ENCODE measurements at regions not wholly inside any gene's neighbourhood (a gene's known extent, or its start where the extent isn't known, plus 50 kb on each side); places are given as distances from the start of the nearest gene placed in this dataset.

- H3K27ac ChIP-seq: no peak overlapping the region
- H3K4me1 ChIP-seq: no peaks in the 10 kb centered on the region
- DNase-seq: no peak
- ATAC-seq: no peak
- 69 to 79% methylated on average over 4 of the region's 4 CpGs for WGBS, 2 donors
- no peaks in the 10 kb centered on the region for H3K9me3 ChIP-seq
- intact Hi-C loops (cut with DNase I): no loop called here
- no peak overlapping the region for H3K4me3 ChIP-seq
- TF ChIP-seq CTCF (IDR thresholded peaks at IDR 0.05): no peak
- H3K27me3 ChIP-seq: no peaks in the 10 kb centered on the region
- H3K36me3 ChIP-seq: no peaks in the 10 kb centered on the region
- no peak for FAIRE-seq
Measured at GRCh38 chr21:14763695-14764064, 217.6 kb upstream of the SAMSN1 start.

- no peak for FAIRE-seq
- peak in 2 of 4 donors; percentile 77 to 79 for ATAC-seq
- DNase-seq: no peak
- Histone ChIP-seq H3K36me3 (no peaks in the 10 kb centered on the region), H3K4me3 (peak overlapping the region in 1 of 4 donors; percentile 6), H3K4me1 (no peaks in the 10 kb centered on the region), H3K27me3 (no peaks in the 10 kb centered on the region), H3K9me3 (no peaks in the 10 kb centered on the region), H3K27ac (peak overlapping the region in 1 of 4 donors; percentile 53)
- intact Hi-C loops (cut with DNase I): no loop called here
- WGBS, 2 donors: 41 to 57% methylated on average over 4 of the region's 4 CpGs
- no peak for TF ChIP-seq CTCF (IDR thresholded peaks at IDR 0.05)
Measured at GRCh38 chr21:14762734-14763694, 216.9 kb upstream of the SAMSN1 start.

- DNase-seq (no peak), ATAC-seq (peak in 2 of 4 donors; percentile 37 to 50), FAIRE-seq (no peak)
- no peaks in the 10 kb centered on the region for H3K36me3 ChIP-seq
- H3K27ac ChIP-seq: peak overlapping the region in 1 of 4 donors; percentile 53
- H3K4me1 ChIP-seq: no peaks in the 10 kb centered on the region
- WGBS, 2 donors: 32 to 38% methylated on average over 1 of the region's 1 CpG
- no peaks in the 10 kb centered on the region for H3K27me3 ChIP-seq
- H3K9me3 ChIP-seq: no peaks in the 10 kb centered on the region
- H3K4me3 ChIP-seq: peak overlapping the region in 1 of 4 donors; percentile 6
- intact Hi-C loops (cut with DNase I): no loop called here
- TF ChIP-seq CTCF (IDR thresholded peaks at IDR 0.05): no peak
Measured at GRCh38 chr21:14762327-14762726, 216.2 kb upstream of the SAMSN1 start.

GRCh38 chr21:14759285-14759684, 213.2 kb upstream of the SAMSN1 start:
- FAIRE-seq (no peak), DNase-seq (no peak), ATAC-seq (no peak)
- no peaks in the 10 kb centered on the region for H3K4me1 ChIP-seq
- H3K9me3 ChIP-seq: no peaks in the 10 kb centered on the region
- H3K36me3 ChIP-seq: no peaks in the 10 kb centered on the region
- no peak for TF ChIP-seq CTCF (IDR thresholded peaks at IDR 0.05)
- no peak overlapping the region for H3K27ac ChIP-seq
- no peaks in the 10 kb centered on the region for H3K27me3 ChIP-seq
- intact Hi-C loops (cut with DNase I): no loop called here
- no peak overlapping the region for H3K4me3 ChIP-seq

GRCh38 chr21:14758849-14759248, 212.7 kb upstream of the SAMSN1 start:
- FAIRE-seq: no peak
- no peak for DNase-seq

More at GRCh38 chr21:14758849-14759248, 212.7 kb upstream of the SAMSN1 start:
- no peak for ATAC-seq
- TF ChIP-seq CTCF (IDR thresholded peaks at IDR 0.05): no peak
- Histone ChIP-seq H3K9me3 (no peaks in the 10 kb centered on the region), H3K36me3 (no peaks in the 10 kb centered on the region), H3K27me3 (no peaks in the 10 kb centered on the region), H3K4me3 (no peak overlapping the region), H3K4me1 (no peaks in the 10 kb centered on the region), H3K27ac (no peak overlapping the region)
- intact Hi-C loops (cut with DNase I): no loop called here

All from pancreas (tissue), 10 donors.